ENCODE measurements at regions not wholly inside any gene's neighbourhood (a gene's known extent, or its start where the extent isn't known, plus 50 kb on each side); places are given as distances from the start of the nearest gene placed in this dataset.
A peak's percentile ranks its signal among the peaks of the same experiment; 100 is the strongest.

GRCh38 chr2:220269367-220269766 is 641.9 kb downstream of the SLC4A3 start:
- H3K18ac ChIP-seq (ENCODE audit: insufficient read length, low read depth, low read length), result no peak overlapping the region
- H3K27me3 ChIP-seq (ENCODE audit: insufficient read depth, low read length), result no peaks in the 10 kb centered on the region
- Mint-ChIP-seq H3K9me3 (peaks cover 7 to 16% of the 10 kb centered on the region in 2 experiments; a peak in 4 of 5 replicates), H3K27ac (peak overlapping the region in 1 of 3 experiments; percentile 27; a peak in 2 of 7 replicates), H3K27me3 (ENCODE audit: low read depth) (no peaks in the 10 kb centered on the region; the same call in 1 of the 2 replicates), H3K4me3 (peak overlapping the region in 1 of 2 experiments; percentile 21; a peak in 1 of 5 replicates), H3K4me1 (peaks cover 10 to 11% of the 10 kb centered on the region in 2 experiments), H3K36me3 (ENCODE audit: insufficient read depth in 1 of 3, low read depth in 3 of 3) (no peaks in the 10 kb centered on the region; a peak in 1 of 7 replicates)
- H3K4me1 ChIP-seq (ENCODE audit: insufficient read depth, low read length), result peaks cover 4% of the 10 kb centered on the region; the same call in 1 of the 2 replicates
- no peak overlapping the region for H4K8ac ChIP-seq (replicated peaks; ENCODE audit: insufficient read length, low read depth, low read length)
- WGBS (ENCODE audit: extremely low coverage, insufficient read length, low lambda C conversion rate), result no CpG with 5 or more reads among the region's 4 CpGs
- H2BK5ac ChIP-seq (ENCODE audit: insufficient read length, low read length), result no peak overlapping the region
- no peaks in the 10 kb centered on the region for H3K23me2 ChIP-seq (ENCODE audit: insufficient read length, low read depth, low read length, poor library complexity, severe bottlenecking)
- H3K9ac ChIP-seq (ENCODE audit: extremely low read depth, insufficient read length, low read length), result no peak overlapping the region
- DNase-seq, result peak; percentile 40
- H2AK5ac ChIP-seq (ENCODE audit: insufficient read length, low read length), result no peak overlapping the region
- no peak overlapping the region for H2BK120ac ChIP-seq (ENCODE audit: low read depth, low read length, poor library complexity, severe bottlenecking)
- no peaks in the 10 kb centered on the region for H3K9me3 ChIP-seq (ENCODE audit: control insufficient read depth, low read depth, low read length)
- no peak overlapping the region for H3K4ac ChIP-seq (ENCODE audit: low read depth, low read length)
- no peak overlapping the region for H2AFZ ChIP-seq (ENCODE audit: low read length)
- H2BK15ac ChIP-seq (ENCODE audit: low read depth, low read length), result no peak overlapping the region
- H3K27ac ChIP-seq (ENCODE audit: insufficient read length, low read depth, low read length), result no peak overlapping the region
- H3K4me2 ChIP-seq (ENCODE audit: insufficient read depth, insufficient read length, low read length), result no peak overlapping the region
- H3K79me2 ChIP-seq (ENCODE audit: insufficient read depth, low read length), result no peaks in the 10 kb centered on the region
- H4K91ac ChIP-seq (ENCODE audit: insufficient read length, low read depth, low read length), result no peak overlapping the region
- TF ChIP-seq CTCF (conservative IDR thresholded peaks at IDR 0.05), result no peak
- no peak overlapping the region for H3K23ac ChIP-seq (ENCODE audit: insufficient read length, low read depth, low read length)
- no peak overlapping the region for H3K14ac ChIP-seq (ENCODE audit: insufficient read depth, low read length)
- H2BK20ac ChIP-seq (ENCODE audit: low read depth, low read length, poor library complexity, severe bottlenecking), result no peak overlapping the region
- H3K56ac ChIP-seq (ENCODE audit: insufficient read length, low read depth, low read length), result no peak overlapping the region
- no peak overlapping the region for H4K5ac ChIP-seq (ENCODE audit: insufficient read length, low read depth, low read length)
- no peaks in the 10 kb centered on the region for H4K20me1 ChIP-seq (ENCODE audit: control insufficient read depth, insufficient read depth, insufficient read length)
- H3T11ph ChIP-seq (ENCODE audit: low read length), result no peak overlapping the region
- H2BK12ac ChIP-seq (ENCODE audit: insufficient read length, low read depth, low read length), result no peak overlapping the region
- no peaks in the 10 kb centered on the region for H3K79me1 ChIP-seq (ENCODE audit: insufficient read depth, low read depth, low read length, poor library complexity, severe bottlenecking)
